H1 (cell line): ENCODE measurements at regions not wholly inside any gene's neighbourhood (a gene's known extent, or its start where the extent isn't known, plus 50 kb on each side); places are given as distances from the start of the nearest gene placed in this dataset.

Experiments used
- CTCF ChIA-PET: fragments of 300-600 bp; sonication (Branson Sonifier 250); formaldehyde crosslinking; loops from one replicate; lab custom pipeline; 2021; ENCODE audit not compliant: partially characterized antibody; lab: Charles Lee
- POLR2A ChIA-PET: fragments of 300-600 bp; sonication (Branson Sonifier 250); formaldehyde crosslinking; loops from one replicate; lab custom pipeline; 2021; ENCODE audit warnings: inconsistent platforms; ENCODE audit not compliant: partially characterized antibody; lab: Charles Lee
- DNase-seq, 2 experiments: peaks; one replicate each; pipeline versions ENCODE4 v3.0.0 to v3.0.0-alpha.2; 2010 to 2022; ENCODE audit warnings: low spot score in 2 of 2, low read depth in 1 of 2, mixed read lengths in 1 of 2
- FAIRE-seq: peaks from 2 replicates; lab custom pipeline; 2011; peaks lifted over from hg19 to GRCh38; lab: Jason Lieb, UNC
- H2AFZ ChIP-seq: 2 replicates; pipeline ENCODE4 v1.8.1; 2012; ENCODE audit warnings: low read length, inconsistent platforms
- H2AK5ac ChIP-seq: 2 replicates; pipeline ENCODE4 v1.6.1; 2013; ENCODE audit warnings: low read depth, low read length
- H2BK120ac ChIP-seq: replicated peaks from 2 replicates; pipeline ENCODE3; 2013; ENCODE audit warnings: low read depth, low read length, inconsistent platforms
- H2BK12ac ChIP-seq: 2 replicates; pipeline ENCODE4 v1.6.1; 2013; ENCODE audit warnings: low read depth, low read length
- H2BK15ac ChIP-seq: 2 replicates; pipeline ENCODE4 v1.6.1; 2013; ENCODE audit warnings: low read length
- H2BK20ac ChIP-seq: 2 replicates; pipeline ENCODE4 v1.6.1; 2013; ENCODE audit warnings: low read length
- H2BK5ac ChIP-seq: 2 replicates; pipeline ENCODE4 v1.6.1; 2013; ENCODE audit warnings: low read depth, low read length
- H3K14ac ChIP-seq: 2 replicates; pipeline ENCODE4 v1.6.1; 2013; ENCODE audit warnings: inconsistent platforms; ENCODE audit not compliant: insufficient read length
- H3K18ac ChIP-seq: 2 replicates; pipeline ENCODE4 v1.6.1; 2013; ENCODE audit warnings: low read length; ENCODE audit errors: extremely low read depth
- H3K23ac ChIP-seq: 2 replicates; pipeline ENCODE4 v1.6.1; 2013; ENCODE audit warnings: inconsistent platforms; ENCODE audit not compliant: insufficient read length
- H3K23me2 ChIP-seq: 2 replicates; pipeline ENCODE4 v1.6.1; 2013; ENCODE audit warnings: low read depth, low read length
- H3K27ac ChIP-seq: 2 replicates; pipeline ENCODE4 v1.6.1; 2011; ENCODE audit warnings: low read depth, low read length, inconsistent platforms
- H3K27me3 ChIP-seq, 4 experiments: replicated peaks in 1 of 4; 1 replicate in 1 of 4; 2 replicates in 3 of 4; pipeline versions ENCODE4 v1.6.1 to v1.8.1; 2011 to 2013; ENCODE audit warnings: low read length in 3 of 4, mild to moderate bottlenecking in 3 of 4, inconsistent platforms in 2 of 4, mixed read lengths in 2 of 4, moderate library complexity in 1 of 4; ENCODE audit not compliant: control insufficient read depth in 3 of 4, insufficient read depth in 3 of 4; ENCODE audit errors: extremely low read depth in 1 of 4
- H3K36me3 ChIP-seq, 4 experiments: 2 replicates each; pipeline versions ENCODE4 v1.6.1 to v1.8.1; 2011 to 2013; ENCODE audit warnings: mild to moderate bottlenecking in 4 of 4, low read length in 3 of 4, moderate library complexity in 2 of 4, control low read depth in 1 of 4, inconsistent platforms in 1 of 4; ENCODE audit not compliant: insufficient read depth in 4 of 4, control insufficient read depth in 2 of 4
- H3K4ac ChIP-seq: replicated peaks from 2 replicates; pipeline ENCODE3; 2013; ENCODE audit warnings: low read length, low read depth, mixed read lengths, inconsistent platforms; ENCODE audit not compliant: insufficient read length
- H3K4me1 ChIP-seq, 4 experiments: replicated peaks in 1 of 4; 1 replicate in 1 of 4; 2 replicates in 3 of 4; pipeline versions ENCODE4 v1.6.1 to v1.8.1; 2011 to 2013; ENCODE audit warnings: low read length in 3 of 4, inconsistent platforms in 2 of 4, mixed read lengths in 1 of 4; ENCODE audit not compliant: insufficient read depth in 4 of 4, control insufficient read depth in 3 of 4
- H3K4me2 ChIP-seq, 2 experiments: 2 replicates each; pipeline versions ENCODE4 v1.6.1 to v1.8.1; 2011 to 2013; ENCODE audit warnings: low read depth in 2 of 2, low read length in 2 of 2, control low read depth in 1 of 2, inconsistent platforms in 1 of 2, mild to moderate bottlenecking in 1 of 2; ENCODE audit not compliant: insufficient read depth in 1 of 2
- H3K4me3 ChIP-seq, 4 experiments: fragments of 200-600, 300-600 bp in 1 of 4; sonication (generic), shearing (Covaris generic), sonication (Bioruptor Twin) in 1 of 4; 2 replicates each; pipeline versions ENCODE4 v1.5.1 to v1.8.1; 2011 to 2016; ENCODE audit warnings: low read length in 4 of 4, low read depth in 3 of 4, control low read depth in 2 of 4, inconsistent platforms in 2 of 4, mild to moderate bottlenecking in 2 of 4, mixed read lengths in 1 of 4, moderate library complexity in 1 of 4; ENCODE audit not compliant: insufficient read depth in 2 of 4; ENCODE audit errors: extremely low read depth in 1 of 4
- H3K56ac ChIP-seq: replicated peaks from 2 replicates; pipeline ENCODE3; 2013; ENCODE audit warnings: low read depth, mild to moderate bottlenecking, mixed read lengths, low read length, inconsistent platforms; ENCODE audit not compliant: insufficient read length
- H3K79me1 ChIP-seq: 2 replicates; pipeline ENCODE4 v1.6.1; 2013; ENCODE audit warnings: low read depth, low read length, control low read depth
- H3K79me2 ChIP-seq, 2 experiments: 2 replicates each; pipeline versions ENCODE4 v1.6.1 to v1.8.1; 2012 to 2013; ENCODE audit warnings: low read length in 2 of 2, mild to moderate bottlenecking in 2 of 2, inconsistent platforms in 1 of 2; ENCODE audit not compliant: insufficient read depth in 2 of 2, control insufficient read depth in 1 of 2
- H3K9ac ChIP-seq, 4 experiments: replicated peaks in 1 of 4; 1 replicate in 1 of 4; 2 replicates in 3 of 4; pipeline versions ENCODE4 v1.6.1 to v1.8.1; 2011 to 2013; ENCODE audit warnings: low read depth in 3 of 4, low read length in 3 of 4, control low read depth in 2 of 4, mild to moderate bottlenecking in 2 of 4, moderate library complexity in 2 of 4, inconsistent platforms in 1 of 4; ENCODE audit errors: extremely low read depth in 1 of 4
- H3K9me3 ChIP-seq, 2 experiments: 2 replicates each; pipeline versions ENCODE4 v1.6.1 to v1.8.1; 2012 to 2013; ENCODE audit warnings: mild to moderate bottlenecking in 2 of 2, moderate library complexity in 2 of 2, control low read depth in 1 of 2, inconsistent platforms in 1 of 2, low read depth in 1 of 2, low read length in 1 of 2, mixed read lengths in 1 of 2; ENCODE audit not compliant: insufficient read depth in 2 of 2
- H4K20me1 ChIP-seq, 2 experiments: replicated peaks in 1 of 2; 2 replicates each; pipeline versions ENCODE3 to v1.8.1; 2011 to 2013; ENCODE audit warnings: inconsistent platforms in 2 of 2, low read length in 2 of 2, mild to moderate bottlenecking in 1 of 2; ENCODE audit not compliant: insufficient read depth in 2 of 2, control insufficient read depth in 1 of 2
- H4K5ac ChIP-seq: 2 replicates; pipeline ENCODE4 v1.6.1; 2013; ENCODE audit warnings: low read length, low read depth, mixed read lengths, inconsistent platforms; ENCODE audit not compliant: insufficient read length
- H4K8ac ChIP-seq: 2 replicates; pipeline ENCODE4 v1.8.0; 2013; ENCODE audit warnings: mild to moderate bottlenecking, moderate library complexity, low read length, inconsistent platforms; ENCODE audit not compliant: insufficient read depth; ENCODE audit errors: extremely low read depth
- H4K91ac ChIP-seq: replicated peaks from 2 replicates; pipeline ENCODE3; 2013; ENCODE audit warnings: low read length, mixed read lengths, inconsistent platforms; ENCODE audit not compliant: insufficient read length
- BACH1 ChIP-seq: IDR thresholded peaks from 2 replicates; pipeline ENCODE4 v1.6.1; 2012; ENCODE audit warnings: low read length, improper control_type of control experiment
- SP2 ChIP-seq: IDR thresholded peaks from 2 replicates; pipeline ENCODE4 v1.6.1; 2012; ENCODE audit warnings: mild to moderate bottlenecking, low read length, inconsistent platforms
- TCF12 ChIP-seq: IDR thresholded peaks from 2 replicates; pipeline ENCODE4 v1.6.1; 2011; ENCODE audit warnings: low read depth, mild to moderate bottlenecking, low read length
- WGBS, 2 experiments: shearing (Covaris generic) in 1 of 2; methylation state at CpG; one replicate each; pipeline versions ENCODE4 v1.1.6 to v1.1.7; 2013 to 2015; ENCODE audit warnings: low lambda C conversion rate in 2 of 2, mixed read lengths in 2 of 2, inconsistent platforms in 1 of 2, low coverage in 1 of 2, missing lambda C conversion rate in 1 of 2; ENCODE audit not compliant: insufficient replicate concordance in 2 of 2, insufficient coverage in 1 of 2, insufficient read length in 1 of 2; ENCODE audit errors: extremely low coverage in 1 of 2, missing lambda C conversion rate in 1 of 2; 5-methylcytosine and 5-hydroxymethylcytosine counted together

DNA sequence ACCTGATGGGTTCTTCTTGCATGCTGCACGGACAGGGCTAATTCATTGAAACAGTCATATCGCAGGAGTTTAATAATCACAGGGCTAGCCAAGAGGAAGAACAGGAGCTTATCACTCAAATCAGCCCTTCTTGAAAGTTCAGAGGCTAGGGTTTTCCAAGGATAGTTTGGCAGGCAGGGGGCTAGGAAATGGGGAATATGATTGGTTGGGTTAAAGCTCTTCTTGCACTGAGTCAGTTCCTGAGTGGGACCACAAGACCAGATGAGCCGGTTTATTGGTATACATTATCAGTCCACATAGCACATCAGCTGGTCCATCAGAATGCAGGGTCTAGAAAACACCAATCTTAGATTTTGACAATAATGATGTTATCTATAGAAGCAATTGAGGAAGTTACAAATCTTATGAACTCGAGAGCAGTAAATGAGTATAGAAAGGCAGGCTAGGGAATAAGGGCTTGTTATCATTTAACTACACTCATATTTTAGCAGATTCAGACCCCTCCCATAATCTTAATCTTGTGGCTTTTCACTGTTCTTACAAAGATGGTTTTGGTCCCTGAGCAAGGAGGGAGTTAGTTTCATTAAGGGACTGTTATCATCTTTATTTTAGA, 58.1 kb upstream of the SLC25A36 start:
- no peak overlapping the region for H2AK5ac ChIP-seq
- no peak overlapping the region for H3K56ac ChIP-seq
- H4K5ac ChIP-seq, result no peak overlapping the region
- H3K23me2 ChIP-seq, result no peaks in the 10 kb centered on the region
- H4K91ac ChIP-seq, result no peak overlapping the region
- H3K4me1 ChIP-seq, result no peaks in the 10 kb centered on the region
- no peak for DNase-seq
- ChIA-PET CTCF (interaction anchor here (1.1 kb wide), 1 partner anchor 88 kb away, joined by 4 read pairs; no protein-coding TSS in a partner anchor), POLR2A (interaction anchor here (0.8 kb wide), 1 partner anchor 539 kb away, joined by 3 read pairs; no protein-coding TSS in a partner anchor)
- no peak overlapping the region for H3K23ac ChIP-seq
- H3K79me2 ChIP-seq, result no peaks in the 10 kb centered on the region
- peaks cover 6 to 13% of the 10 kb centered on the region in 2 experiments; a peak in 3 of 4 replicates for H3K9me3 ChIP-seq
- H3K79me1 ChIP-seq, result no peaks in the 10 kb centered on the region
- H2BK5ac ChIP-seq, result no peak overlapping the region
- no peak for FAIRE-seq
- H2BK15ac ChIP-seq, result no peak overlapping the region
- no peak overlapping the region for H3K18ac ChIP-seq
- H3K4ac ChIP-seq, result no peak overlapping the region
- no peak overlapping the region for H2AFZ ChIP-seq
- H2BK120ac ChIP-seq, result no peak overlapping the region
- no peak overlapping the region for H3K9ac ChIP-seq
- H3K27ac ChIP-seq, result no peak overlapping the region
- no peak overlapping the region for H2BK20ac ChIP-seq
- H3K36me3 ChIP-seq, result no peaks in the 10 kb centered on the region
- H2BK12ac ChIP-seq, result no peak overlapping the region
- H4K20me1 ChIP-seq, result no peaks in the 10 kb centered on the region
- WGBS, 2 experiments, result 88% methylated on average over 4 of the region's 4 CpGs; no CpG with 5 or more reads in 1 of the 2 experiments
- H3K4me3 ChIP-seq, result no peak overlapping the region
- H3K27me3 ChIP-seq, result no peaks in the 10 kb centered on the region
- H4K8ac ChIP-seq, result no peak overlapping the region
- H3K14ac ChIP-seq, result no peak overlapping the region
- no peak overlapping the region for H3K4me2 ChIP-seq
- TF ChIP-seq BACH1 (no peak), SP2 (no peak), TCF12 (no peak)
